CD14-positive monocyte (primary cell): ENCODE measurements at regions not wholly inside any gene's neighbourhood (a gene's known extent, or its start where the extent isn't known, plus 50 kb on each side); places are given as distances from the start of the nearest gene placed in this dataset.
"Not testable (repeated sequence)": the region's sequence is repeated elsewhere in the genome, so short reads cannot be mapped to it uniquely, and the experiment has no call there.

ENCODE experiments used
- DNase-seq, 3 donors: peaks; one replicate each; pipeline ENCODE4 v3.0.0-alpha.2; 2011 to 2022
- H2AFZ ChIP-seq: 2 replicates; pipeline ENCODE4 v1.6.0; 2012; ENCODE audit warnings: mild to moderate bottlenecking, low read depth, low read length, inconsistent platforms; ENCODE audit not compliant: insufficient read depth, poor library complexity, severe bottlenecking
- H3K27ac ChIP-seq, 2 donors: 1 replicate in 1 of 2; 2 replicates in 1 of 2; pipeline ENCODE4 v1.5.1; 2012 to 2013; ENCODE audit warnings: low read length in 2 of 2, control low read depth in 1 of 2, inconsistent platforms in 1 of 2, low read depth in 1 of 2, mild to moderate bottlenecking in 1 of 2
- H3K27me3 ChIP-seq, 2 donors: one replicate each; pipeline versions ENCODE4 v1.6.0 to v1.6.1; 2011 to 2013; ENCODE audit warnings: low read length in 2 of 2; ENCODE audit not compliant: control insufficient read depth in 2 of 2, insufficient read depth in 2 of 2
- H3K36me3 ChIP-seq, 2 donors: replicated peaks in 1 of 2; 1 replicate in 1 of 2; 2 replicates in 1 of 2; pipeline versions ENCODE4 v1.5.1 to v1.6.1; 2012 to 2013; ENCODE audit warnings: low read length in 2 of 2, control low read depth in 1 of 2, inconsistent platforms in 1 of 2, mild to moderate bottlenecking in 1 of 2; ENCODE audit not compliant: insufficient read depth in 2 of 2, control insufficient read depth in 1 of 2
- H3K4me1 ChIP-seq, 2 donors: 1 replicate in 1 of 2; 2 replicates in 1 of 2; pipeline versions ENCODE4 v1.5.1 to v1.6.1; 2012 to 2013; ENCODE audit warnings: low read length in 2 of 2, control low read depth in 1 of 2, inconsistent platforms in 1 of 2, mild to moderate bottlenecking in 1 of 2, moderate library complexity in 1 of 2; ENCODE audit not compliant: insufficient read depth in 2 of 2, control insufficient read depth in 1 of 2
- H3K4me2 ChIP-seq: replicated peaks from 2 replicates; pipeline ENCODE3; 2012; ENCODE audit warnings: low read length, moderate library complexity, mild to moderate bottlenecking; ENCODE audit not compliant: poor library complexity, severe bottlenecking; ENCODE audit errors: extremely low read depth
- H3K4me3 ChIP-seq, 3 experiments: fragments of 200-600 bp in 1 of 3; sonication (generic) in 1 of 3; replicated peaks in 1 of 3; 1 replicate in 2 of 3; 2 replicates in 1 of 3; pipeline ENCODE4 v1.5.1; 2011 to 2013; ENCODE audit warnings: low read length in 3 of 3, mild to moderate bottlenecking in 3 of 3, control low read depth in 2 of 3, low read depth in 2 of 3, inconsistent platforms in 1 of 3, moderate library complexity in 1 of 3
- H3K79me2 ChIP-seq: 2 replicates; pipeline ENCODE4 v1.6.0; 2012; ENCODE audit warnings: mild to moderate bottlenecking, control low read depth, inconsistent platforms, low read length, moderate library complexity; ENCODE audit not compliant: insufficient read depth
- H3K9ac ChIP-seq: 2 replicates; pipeline ENCODE4 v1.6.0; 2017; ENCODE audit warnings: low read length, mild to moderate bottlenecking; ENCODE audit not compliant: insufficient read depth, poor library complexity, severe bottlenecking
- H3K9me3 ChIP-seq, 2 donors: replicated peaks in 1 of 2; 1 replicate in 1 of 2; 2 replicates in 1 of 2; pipeline versions ENCODE4 v1.5.1 to v1.6.1; 2012 to 2013; ENCODE audit warnings: low read length in 2 of 2, control low read depth in 1 of 2; ENCODE audit not compliant: control insufficient read depth in 1 of 2, insufficient read depth in 1 of 2
- H4K20me1 ChIP-seq: 2 replicates; pipeline ENCODE4 v1.6.0; 2012; ENCODE audit warnings: mild to moderate bottlenecking, low read length, control low read depth, moderate library complexity; ENCODE audit not compliant: insufficient read depth
- H3K27ac Mint-ChIP-seq, 7 donors: one replicate each; pipeline ENCODE4 v1.8.0; 2020; ENCODE audit warnings: mild to moderate bottlenecking in 7 of 7, mixed read lengths in 7 of 7, moderate library complexity in 6 of 7, inconsistent platforms in 2 of 7
- H3K27me3 Mint-ChIP-seq, 3 donors: one replicate each; pipeline ENCODE4 v1.8.0; 2021 to 2022; ENCODE audit warnings: low read depth in 3 of 3, mild to moderate bottlenecking in 3 of 3, mixed read lengths in 3 of 3, moderate library complexity in 3 of 3, inconsistent platforms in 1 of 3
- H3K36me3 Mint-ChIP-seq, 2 donors: one replicate each; pipeline ENCODE4 v1.8.0; 2020; ENCODE audit warnings: mixed read lengths in 2 of 2, inconsistent platforms in 1 of 2, mild to moderate bottlenecking in 1 of 2
- H3K4me1 Mint-ChIP-seq: one replicate; pipeline ENCODE4 v1.8.0; 2020; ENCODE audit warnings: mild to moderate bottlenecking, mixed read lengths
- H3K4me3 Mint-ChIP-seq, 2 donors: one replicate each; pipeline ENCODE4 v1.8.0; 2020; ENCODE audit warnings: mild to moderate bottlenecking in 2 of 2, mixed read lengths in 2 of 2, moderate library complexity in 1 of 2
- H3K9me3 Mint-ChIP-seq, 7 donors: one replicate each; pipeline ENCODE4 v1.8.0; 2020 to 2022; ENCODE audit warnings: mixed read lengths in 7 of 7, mild to moderate bottlenecking in 6 of 7, moderate library complexity in 6 of 7, inconsistent platforms in 2 of 7
- CTCF ChIP-seq: fragments of 200-600 bp; IDR thresholded peaks from one replicate; pipeline ENCODE4 v1.8.0; 2022; ENCODE audit warnings: antibody characterized with exemption, mild to moderate bottlenecking
- WGBS: methylation state at CpG from one replicate; pipeline ENCODE4 v1.1.5; 2013; ENCODE audit warnings: missing lambda C conversion rate; ENCODE audit not compliant: insufficient coverage; 5-methylcytosine and 5-hydroxymethylcytosine counted together
- intact Hi-C, 2 donors: fragments of 100-400 bp; cut with micrococcal nuclease; formaldehyde crosslinking; loops; one replicate each; pipeline versions ENCODE4 v1.15.0 to v1.15.1; 2023

- Histone ChIP-seq H3K79me2 (no peaks in the 10 kb centered on the region), H3K9ac (no peak overlapping the region), H3K4me3 (no peak overlapping the region), H3K4me2 (no peak overlapping the region), H3K36me3 (no peaks in the 10 kb centered on the region), H3K27ac (no peak overlapping the region), H3K4me1 (peaks cover 20 to 22% of the 10 kb centered on the region in 2 donors), H4K20me1 (no peaks in the 10 kb centered on the region), H2AFZ (no peak overlapping the region), H3K27me3 (no peaks in the 10 kb centered on the region), H3K9me3 (peaks cover 0 to 5% of the 10 kb centered on the region in 2 donors)
- Mint-ChIP-seq H3K9me3 (peaks cover 0 to 5% (median 4%) of the 10 kb centered on the region in 7 donors), H3K4me3 (no peak overlapping the region), H3K4me1 (peaks cover 21% of the 10 kb centered on the region), H3K36me3 (peaks cover 0 to 3% of the 10 kb centered on the region in 2 donors), H3K27me3 (no peaks in the 10 kb centered on the region), H3K27ac (no peak overlapping the region)
- no peak for DNase-seq
- no peak for TF ChIP-seq CTCF
- WGBS: 74% methylated on average over 3 of the region's 6 CpGs
- intact Hi-C loops: no loop called here
Measured at GRCh38 chr1:94753171-94753972, 66.8 kb upstream of the SLC44A3 start.

DNA sequence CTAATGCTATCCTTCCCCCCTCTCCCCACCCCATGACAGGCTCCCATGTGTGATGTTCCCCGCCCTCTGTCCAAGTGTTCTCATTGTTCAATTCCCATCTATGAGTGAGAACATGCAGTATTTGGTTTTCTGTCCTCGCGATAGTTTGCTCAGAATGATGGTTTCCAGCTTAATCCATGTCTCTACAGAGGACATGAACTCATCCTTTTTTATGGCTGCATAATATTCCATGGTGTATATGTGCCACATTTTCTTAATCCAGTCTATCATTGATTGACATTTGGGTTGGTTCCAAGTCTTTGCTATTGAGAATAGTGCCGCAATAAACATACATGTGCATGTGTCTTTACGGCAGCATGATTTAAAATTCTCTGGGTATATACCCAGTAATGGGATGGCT is 68.7 kb upstream of the SLC44A3 start:
- intact Hi-C loops: not testable (repeated sequence)
- 100% methylated on average over 1 of the region's 5 CpGs for WGBS

More for the DNA sequence above, 68.7 kb upstream of the SLC44A3 start:
- not testable (repeated sequence) for H3K4me2 ChIP-seq, H3K27ac Mint-ChIP-seq, H3K9me3 ChIP-seq, H3K27ac ChIP-seq, H2AFZ ChIP-seq, H3K79me2 ChIP-seq, H3K9me3 Mint-ChIP-seq, H3K27me3 Mint-ChIP-seq, DNase-seq, H3K9ac ChIP-seq, H3K4me3 Mint-ChIP-seq, H3K27me3 ChIP-seq, H3K36me3 ChIP-seq, H3K4me3 ChIP-seq, H4K20me1 ChIP-seq, H3K36me3 Mint-ChIP-seq
- H3K4me1 Mint-ChIP-seq: peaks cover 30% of the 10 kb centered on the region
- peaks cover 29 to 30% of the 10 kb centered on the region in 2 donors for H3K4me1 ChIP-seq
